Testis (tissue), 2 donors: ENCODE measurements at regions not wholly inside any gene's neighbourhood (a gene's known extent, or its start where the extent isn't known, plus 50 kb on each side); places are given as distances from the start of the nearest gene placed in this dataset.

Source experiments
- DNase-seq: peaks from one replicate; pipeline ENCODE4 v3.0.0-alpha.2; 2019
- H3K27ac ChIP-seq, 2 donors: fragments of 200-600 bp; sonication (generic); one replicate each; pipeline ENCODE4 v1.5.1; 2019
- H3K27me3 ChIP-seq: fragments of 200-600 bp; sonication (generic); one replicate; pipeline ENCODE4 v1.5.1; 2019
- H3K36me3 ChIP-seq: fragments of 200-600 bp; sonication (generic); one replicate; pipeline ENCODE4 v1.5.1; 2017; ENCODE audit warnings: low read depth; ENCODE audit errors: missing control alignments
- H3K4me1 ChIP-seq: fragments of 200-600 bp; sonication (generic); one replicate; pipeline ENCODE4 v1.5.1; 2019
- H3K4me3 ChIP-seq, 2 donors: fragments of 200-600 bp; sonication (generic); one replicate each; pipeline ENCODE4 v1.5.1; 2017 to 2019
- H3K9me3 ChIP-seq: fragments of 200-600 bp; sonication (generic); one replicate; pipeline ENCODE4 v1.5.1; 2017
- POLR2A ChIP-seq: fragments of 450-650 bp; IDR thresholded peaks from one replicate; pipeline ENCODE4 v1.6.1; 2017; ENCODE audit warnings: antibody characterized with exemption, mild to moderate bottlenecking, moderate library complexity
- WGBS, 2 donors: methylation state at CpG; one replicate each; pipeline ENCODE4 v1.1.5; 2018; 5-methylcytosine and 5-hydroxymethylcytosine counted together
- intact Hi-C: fragments of 100-400 bp; cut with DNase I; formaldehyde crosslinking; loops from one replicate; pipeline ENCODE4 v1.15.1; 2023; ENCODE audit warnings: low total_unique reads
- TF ChIP-seq, protein P1 (sequence below), 3 experiments: fragments of 450-650 bp in 2 of 3; fragments of 200-600 bp in 1 of 3; sonication (generic) in 1 of 3; IDR thresholded peaks; one replicate each; pipeline ENCODE4 v1.5.1; 2016 to 2019; ENCODE audit warnings: antibody characterized with exemption in 3 of 3, mild to moderate bottlenecking in 2 of 3, moderate library complexity in 1 of 3

DNA sequence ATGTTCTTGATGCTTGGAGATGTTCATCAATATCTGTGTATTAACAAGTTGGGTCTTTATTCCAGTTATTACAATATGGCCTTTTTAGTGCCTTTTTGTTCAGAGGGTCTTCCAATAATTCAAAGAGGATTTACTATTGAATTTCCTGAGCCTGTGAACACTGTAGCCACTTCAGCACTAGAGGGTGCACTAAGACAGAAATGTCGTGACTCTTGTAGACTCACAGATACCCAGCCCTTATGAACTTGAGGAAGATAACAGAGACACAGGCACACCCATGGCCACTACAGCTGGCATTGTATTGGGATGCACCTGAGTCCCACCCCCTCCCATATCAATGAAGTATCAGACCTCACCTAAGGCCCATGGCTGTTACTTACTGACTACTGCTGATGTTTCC lies 54.4 kb upstream of the ACTRT1 start:
- H3K4me1 ChIP-seq: no peaks in the 10 kb centered on the region
- peak; percentile 13 for DNase-seq
- TF ChIP-seq, protein P1, sequence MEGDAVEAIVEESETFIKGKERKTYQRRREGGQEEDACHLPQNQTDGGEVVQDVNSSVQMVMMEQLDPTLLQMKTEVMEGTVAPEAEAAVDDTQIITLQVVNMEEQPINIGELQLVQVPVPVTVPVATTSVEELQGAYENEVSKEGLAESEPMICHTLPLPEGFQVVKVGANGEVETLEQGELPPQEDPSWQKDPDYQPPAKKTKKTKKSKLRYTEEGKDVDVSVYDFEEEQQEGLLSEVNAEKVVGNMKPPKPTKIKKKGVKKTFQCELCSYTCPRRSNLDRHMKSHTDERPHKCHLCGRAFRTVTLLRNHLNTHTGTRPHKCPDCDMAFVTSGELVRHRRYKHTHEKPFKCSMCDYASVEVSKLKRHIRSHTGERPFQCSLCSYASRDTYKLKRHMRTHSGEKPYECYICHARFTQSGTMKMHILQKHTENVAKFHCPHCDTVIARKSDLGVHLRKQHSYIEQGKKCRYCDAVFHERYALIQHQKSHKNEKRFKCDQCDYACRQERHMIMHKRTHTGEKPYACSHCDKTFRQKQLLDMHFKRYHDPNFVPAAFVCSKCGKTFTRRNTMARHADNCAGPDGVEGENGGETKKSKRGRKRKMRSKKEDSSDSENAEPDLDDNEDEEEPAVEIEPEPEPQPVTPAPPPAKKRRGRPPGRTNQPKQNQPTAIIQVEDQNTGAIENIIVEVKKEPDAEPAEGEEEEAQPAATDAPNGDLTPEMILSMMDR (IDR thresholded peaks at IDR 0.05): no peak
- no peak for TF ChIP-seq POLR2A

DNA sequence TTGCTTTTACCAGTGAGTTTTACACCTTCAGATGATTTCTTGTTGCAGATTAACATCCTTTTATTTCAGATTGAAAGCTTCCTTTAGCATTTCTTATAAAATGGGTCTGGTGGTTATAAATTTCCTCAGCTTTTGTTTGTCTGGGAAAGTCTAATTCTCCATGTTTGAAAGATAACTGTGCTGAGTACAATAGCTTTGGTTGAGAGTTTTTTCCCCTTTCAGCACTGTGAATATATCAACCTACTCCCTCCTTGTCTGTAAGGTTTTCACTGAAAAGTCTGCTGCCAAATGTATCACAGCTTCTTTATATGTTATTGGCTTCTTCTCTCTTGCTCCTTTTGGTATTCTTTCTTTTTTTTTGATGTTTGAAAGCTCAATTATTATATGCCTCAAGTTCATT lies 53.5 kb upstream of the ACTRT1 start:
- H3K27ac ChIP-seq: no peak overlapping the region
- no peaks in the 10 kb centered on the region for H3K36me3 ChIP-seq
- no peaks in the 10 kb centered on the region for H3K4me1 ChIP-seq
- DNase-seq: no peak
- H3K9me3 ChIP-seq: no peaks in the 10 kb centered on the region
- intact Hi-C loops: no loop called here
- no peaks in the 10 kb centered on the region for H3K27me3 ChIP-seq
- TF ChIP-seq POLR2A: no peak
- TF ChIP-seq, protein P1 (IDR thresholded peaks at IDR 0.05): no peak
- H3K4me3 ChIP-seq: no peak overlapping the region

More for the DNA sequence above, 54.4 kb upstream of the ACTRT1 start:
- Histone ChIP-seq H3K27ac (no peak overlapping the region), H3K27me3 (no peaks in the 10 kb centered on the region), H3K4me3 (no peak overlapping the region), H3K9me3 (no peaks in the 10 kb centered on the region), H3K36me3 (no peaks in the 10 kb centered on the region)
- 43% methylated on average over 1 of the region's 1 CpG for WGBS, 2 donors
- intact Hi-C loops: no loop called here
